CD8-positive, alpha-beta memory T cell (primary cell): ENCODE measurements at regions not wholly inside any gene's neighbourhood (a gene's known extent, or its start where the extent isn't known, plus 50 kb on each side); places are given as distances from the start of the nearest gene placed in this dataset.

Experiments
- CTCF ChIA-PET: fragments of 350-600 bp; sonication (Branson Sonifier 250); formaldehyde crosslinking; loops from one replicate; lab custom pipeline; 2021; ENCODE audit warnings: antibody characterized with exemption; lab: Charles Lee
- POLR2A ChIA-PET: fragments of 350-600 bp; sonication (Branson Sonifier 250); formaldehyde crosslinking; loops from one replicate; lab custom pipeline; 2021; ENCODE audit warnings: antibody characterized with exemption; lab: Charles Lee
- DNase-seq, 5 donors: peaks; one replicate each; pipeline versions ENCODE4 v3.0.0 to v3.0.0-alpha.2; 2020 to 2022; ENCODE audit warnings: mixed read lengths in 1 of 5
- H3K27ac ChIP-seq: one replicate; pipeline ENCODE4 v1.7.0; 2013; ENCODE audit warnings: low read depth, mild to moderate bottlenecking, low read length, moderate library complexity
- H3K27me3 ChIP-seq: 2 replicates; pipeline ENCODE4 v1.7.0; 2013; ENCODE audit warnings: low read length, mild to moderate bottlenecking; ENCODE audit not compliant: insufficient read depth, poor library complexity, severe bottlenecking
- H3K36me3 ChIP-seq: 2 replicates; pipeline ENCODE4 v1.7.0; 2013; ENCODE audit warnings: mild to moderate bottlenecking, low read length, moderate library complexity; ENCODE audit not compliant: insufficient read depth
- H3K4me1 ChIP-seq: 2 replicates; pipeline ENCODE4 v1.7.0; 2013; ENCODE audit warnings: mild to moderate bottlenecking, low read length, moderate library complexity; ENCODE audit not compliant: insufficient read depth
- H3K4me3 ChIP-seq: 2 replicates; pipeline ENCODE4 v1.7.0; 2013; ENCODE audit warnings: mild to moderate bottlenecking, low read length
- H3K9me3 ChIP-seq: 2 replicates; pipeline ENCODE4 v1.7.0; 2013; ENCODE audit warnings: mild to moderate bottlenecking, low read length
- H3K27ac Mint-ChIP-seq, 8 donors: one replicate each; pipeline ENCODE4 v1.8.0; 2020 to 2021; ENCODE audit warnings: mixed read lengths in 8 of 8, mild to moderate bottlenecking in 6 of 8, inconsistent platforms in 3 of 8, moderate library complexity in 3 of 8
- H3K27me3 Mint-ChIP-seq, 2 donors: one replicate each; pipeline ENCODE4 v1.8.0; 2020 to 2021; ENCODE audit warnings: mixed read lengths in 2 of 2, mild to moderate bottlenecking in 1 of 2, moderate library complexity in 1 of 2
- H3K36me3 Mint-ChIP-seq, 3 donors: one replicate each; pipeline ENCODE4 v1.8.0; 2020 to 2021; ENCODE audit warnings: mixed read lengths in 3 of 3, inconsistent platforms in 1 of 3, mild to moderate bottlenecking in 1 of 3
- H3K4me1 Mint-ChIP-seq, 3 donors: one replicate each; pipeline ENCODE4 v1.8.0; 2020 to 2021; ENCODE audit warnings: mixed read lengths in 3 of 3, inconsistent platforms in 1 of 3, mild to moderate bottlenecking in 1 of 3
- H3K4me3 Mint-ChIP-seq, 7 donors: one replicate each; pipeline ENCODE4 v1.8.0; 2020 to 2021; ENCODE audit warnings: mixed read lengths in 7 of 7, mild to moderate bottlenecking in 6 of 7, moderate library complexity in 4 of 7, inconsistent platforms in 2 of 7
- H3K9me3 Mint-ChIP-seq, 5 donors: one replicate each; pipeline ENCODE4 v1.8.0; 2020 to 2022; ENCODE audit warnings: mixed read lengths in 5 of 5, mild to moderate bottlenecking in 3 of 5, moderate library complexity in 2 of 5, inconsistent platforms in 1 of 5

- Histone ChIP-seq H3K27ac (no peak overlapping the region), H3K36me3 (no peaks in the 10 kb centered on the region), H3K4me3 (no peak overlapping the region), H3K27me3 (no peaks in the 10 kb centered on the region), H3K9me3 (no peaks in the 10 kb centered on the region), H3K4me1 (no peaks in the 10 kb centered on the region)
- no peaks in the 10 kb centered on the region for H3K27me3 Mint-ChIP-seq
- no peaks in the 10 kb centered on the region for H3K4me1 Mint-ChIP-seq
- no peak overlapping the region for H3K27ac Mint-ChIP-seq
- no peak for DNase-seq
- H3K4me3 Mint-ChIP-seq: no peak overlapping the region
- ChIA-PET CTCF (no interaction called here), POLR2A (no interaction called here)
- peaks cover 3 to 13% (median 8%) of the 10 kb centered on the region in 5 donors for H3K9me3 Mint-ChIP-seq
- no peaks in the 10 kb centered on the region for H3K36me3 Mint-ChIP-seq
These were observed 1424.2 kb downstream of the MRPL39 start for GRCh38 chr21:24183077-24183476.

GRCh38 chr21:24179110-24179509 lies 1428.2 kb downstream of the MRPL39 start:
- ChIA-PET POLR2A (no interaction called here), CTCF (no interaction called here)
- Mint-ChIP-seq H3K36me3 (no peaks in the 10 kb centered on the region), H3K9me3 (peaks cover 5 to 20% (median 6%) of the 10 kb centered on the region in 5 donors), H3K4me3 (no peak overlapping the region), H3K27ac (no peak overlapping the region), H3K27me3 (no peaks in the 10 kb centered on the region), H3K4me1 (no peaks in the 10 kb centered on the region)
- Histone ChIP-seq H3K36me3 (no peaks in the 10 kb centered on the region), H3K27ac (no peak overlapping the region), H3K4me1 (no peaks in the 10 kb centered on the region), H3K27me3 (no peaks in the 10 kb centered on the region), H3K4me3 (no peak overlapping the region), H3K9me3 (no peaks in the 10 kb centered on the region)
- no peak for DNase-seq

GRCh38 chr21:24175106-24175505 lies 1432.2 kb downstream of the MRPL39 start:
- Histone ChIP-seq H3K27ac (no peak overlapping the region), H3K36me3 (no peaks in the 10 kb centered on the region), H3K27me3 (no peaks in the 10 kb centered on the region), H3K4me3 (no peak overlapping the region), H3K4me1 (no peaks in the 10 kb centered on the region), H3K9me3 (no peaks in the 10 kb centered on the region)
- Mint-ChIP-seq H3K9me3 (peaks cover 3 to 20% (median 6%) of the 10 kb centered on the region in 5 donors), H3K36me3 (no peaks in the 10 kb centered on the region), H3K27me3 (no peaks in the 10 kb centered on the region), H3K27ac (no peak overlapping the region), H3K4me3 (no peak overlapping the region), H3K4me1 (no peaks in the 10 kb centered on the region)
- CTCF ChIA-PET: no interaction called here
- DNase-seq: no peak
- POLR2A ChIA-PET: no interaction called here

GRCh38 chr21:24171736-24172135 lies 1435.5 kb downstream of the MRPL39 start:
- H3K27ac Mint-ChIP-seq: no peak overlapping the region
- Histone ChIP-seq H3K27ac (no peak overlapping the region), H3K9me3 (no peaks in the 10 kb centered on the region), H3K36me3 (no peaks in the 10 kb centered on the region), H3K4me1 (no peaks in the 10 kb centered on the region), H3K4me3 (no peak overlapping the region), H3K27me3 (no peaks in the 10 kb centered on the region)
- CTCF ChIA-PET: no interaction called here
- peaks cover 0 to 11% (median 4%) of the 10 kb centered on the region in 5 donors for H3K9me3 Mint-ChIP-seq
- H3K4me1 Mint-ChIP-seq: no peaks in the 10 kb centered on the region
- POLR2A ChIA-PET: no interaction called here
- H3K4me3 Mint-ChIP-seq: no peak overlapping the region
- DNase-seq: no peak
- H3K27me3 Mint-ChIP-seq: no peaks in the 10 kb centered on the region
- no peaks in the 10 kb centered on the region for H3K36me3 Mint-ChIP-seq

GRCh38 chr21:24163539-24163938 lies 1443.7 kb downstream of the MRPL39 start:
- H3K4me3 ChIP-seq: no peak overlapping the region

GRCh38 chr21:24160528-24160927 lies 1446.8 kb downstream of the MRPL39 start:
- CTCF ChIA-PET: no interaction called here
- no peaks in the 10 kb centered on the region for H3K36me3 Mint-ChIP-seq
- no peak overlapping the region for H3K4me3 Mint-ChIP-seq
- H3K9me3 ChIP-seq: no peaks in the 10 kb centered on the region
- H3K27me3 ChIP-seq: no peaks in the 10 kb centered on the region
- H3K27ac Mint-ChIP-seq: no peak overlapping the region
- no peak overlapping the region for H3K27ac ChIP-seq
- H3K4me3 ChIP-seq: no peak overlapping the region
- H3K27me3 Mint-ChIP-seq: no peaks in the 10 kb centered on the region
- H3K36me3 ChIP-seq: no peaks in the 10 kb centered on the region
- no peak for DNase-seq
- POLR2A ChIA-PET: no interaction called here
- H3K4me1 ChIP-seq: no peaks in the 10 kb centered on the region
- H3K9me3 Mint-ChIP-seq: peaks cover 0 to 9% (median 0%) of the 10 kb centered on the region in 5 donors
- no peaks in the 10 kb centered on the region for H3K4me1 Mint-ChIP-seq

More at GRCh38 chr21:24163539-24163938, 1443.7 kb downstream of the MRPL39 start:
- no peaks in the 10 kb centered on the region for H3K4me1 Mint-ChIP-seq
- no peak overlapping the region for H3K27ac ChIP-seq
- no peaks in the 10 kb centered on the region for H3K4me1 ChIP-seq
- DNase-seq: no peak
- no peaks in the 10 kb centered on the region for H3K36me3 Mint-ChIP-seq
- no peaks in the 10 kb centered on the region for H3K9me3 ChIP-seq
- H3K27me3 Mint-ChIP-seq: no peaks in the 10 kb centered on the region
- ChIA-PET POLR2A (no interaction called here), CTCF (no interaction called here)
- H3K9me3 Mint-ChIP-seq: peaks cover 0 to 4% (median 0%) of the 10 kb centered on the region in 5 donors
- no peaks in the 10 kb centered on the region for H3K27me3 ChIP-seq
- H3K4me3 Mint-ChIP-seq: no peak overlapping the region
- no peaks in the 10 kb centered on the region for H3K36me3 ChIP-seq
- H3K27ac Mint-ChIP-seq: no peak overlapping the region

- H3K27me3 Mint-ChIP-seq: no peaks in the 10 kb centered on the region
- H3K27me3 ChIP-seq: no peaks in the 10 kb centered on the region
- H3K4me3 Mint-ChIP-seq: no peak overlapping the region
- ChIA-PET POLR2A (no interaction called here), CTCF (no interaction called here)
- no peaks in the 10 kb centered on the region for H3K4me1 ChIP-seq
- H3K36me3 ChIP-seq: no peaks in the 10 kb centered on the region
- H3K27ac ChIP-seq: no peak overlapping the region
- no peak for DNase-seq
- peaks cover 0 to 8% (median 0%) of the 10 kb centered on the region in 5 donors for H3K9me3 Mint-ChIP-seq
- no peak overlapping the region for H3K27ac Mint-ChIP-seq
- no peaks in the 10 kb centered on the region for H3K9me3 ChIP-seq
- no peak overlapping the region for H3K4me3 ChIP-seq
- H3K4me1 Mint-ChIP-seq: no peaks in the 10 kb centered on the region
- H3K36me3 Mint-ChIP-seq: no peaks in the 10 kb centered on the region
These were observed 1454.1 kb downstream of the MRPL39 start for GRCh38 chr21:24153137-24153536.

- Histone ChIP-seq H3K4me3 (no peak overlapping the region), H3K27me3 (no peaks in the 10 kb centered on the region), H3K36me3 (no peaks in the 10 kb centered on the region), H3K4me1 (no peaks in the 10 kb centered on the region), H3K9me3 (no peaks in the 10 kb centered on the region), H3K27ac (no peak overlapping the region)
- no peak for DNase-seq
- Mint-ChIP-seq H3K4me1 (no peaks in the 10 kb centered on the region), H3K36me3 (no peaks in the 10 kb centered on the region), H3K4me3 (no peak overlapping the region), H3K9me3 (peaks cover 0 to 6% (median 0%) of the 10 kb centered on the region in 5 donors), H3K27ac (no peak overlapping the region), H3K27me3 (no peaks in the 10 kb centered on the region)
- CTCF ChIA-PET: no interaction called here
- POLR2A ChIA-PET: no interaction called here
These were observed 1456.5 kb downstream of the MRPL39 start for GRCh38 chr21:24150753-24151152.

- Mint-ChIP-seq H3K9me3 (peaks cover 0 to 10% (median 0%) of the 10 kb centered on the region in 5 donors), H3K27me3 (no peaks in the 10 kb centered on the region), H3K36me3 (no peaks in the 10 kb centered on the region), H3K27ac (no peak overlapping the region), H3K4me1 (no peaks in the 10 kb centered on the region), H3K4me3 (no peak overlapping the region)
- CTCF ChIA-PET: no interaction called here
- Histone ChIP-seq H3K9me3 (no peaks in the 10 kb centered on the region), H3K4me3 (no peak overlapping the region), H3K27ac (no peak overlapping the region), H3K4me1 (no peaks in the 10 kb centered on the region), H3K36me3 (no peaks in the 10 kb centered on the region), H3K27me3 (no peaks in the 10 kb centered on the region)
- POLR2A ChIA-PET: no interaction called here
- no peak for DNase-seq
These were observed 1458.8 kb downstream of the MRPL39 start for GRCh38 chr21:24148461-24148860.
